GM06990 (cell line): ENCODE measurements at regions not wholly inside any gene's neighbourhood (a gene's known extent, or its start where the extent isn't known, plus 50 kb on each side); places are given as distances from the start of the nearest gene placed in this dataset.

Experiments used
- DNase-seq: peaks from one replicate; pipeline ENCODE4 v3.0.0-alpha.2; 2011; ENCODE audit not compliant: insufficient read length; ENCODE audit errors: extremely low read depth
- H3K27me3 ChIP-seq: replicated peaks from 2 replicates; pipeline ENCODE4 v1.6.0; 2011; ENCODE audit warnings: low read length; ENCODE audit not compliant: control insufficient read depth, insufficient read depth
- H3K36me3 ChIP-seq: 2 replicates; pipeline ENCODE4 v1.5.1; 2011; ENCODE audit warnings: low read length; ENCODE audit not compliant: control insufficient read depth, insufficient read depth
- H3K4me3 ChIP-seq: replicated peaks from 2 replicates; pipeline ENCODE4 v1.5.1; 2011; ENCODE audit warnings: low read depth, mild to moderate bottlenecking, control low read depth, low read length
- TF ChIP-seq, protein P1 (sequence below): IDR thresholded peaks from 2 replicates; pipeline ENCODE4 v1.5.1; 2011; ENCODE audit warnings: low read length, control low read depth, mild to moderate bottlenecking, inconsistent platforms; ENCODE audit not compliant: insufficient read depth, poor library complexity, severe bottlenecking

DNA sequence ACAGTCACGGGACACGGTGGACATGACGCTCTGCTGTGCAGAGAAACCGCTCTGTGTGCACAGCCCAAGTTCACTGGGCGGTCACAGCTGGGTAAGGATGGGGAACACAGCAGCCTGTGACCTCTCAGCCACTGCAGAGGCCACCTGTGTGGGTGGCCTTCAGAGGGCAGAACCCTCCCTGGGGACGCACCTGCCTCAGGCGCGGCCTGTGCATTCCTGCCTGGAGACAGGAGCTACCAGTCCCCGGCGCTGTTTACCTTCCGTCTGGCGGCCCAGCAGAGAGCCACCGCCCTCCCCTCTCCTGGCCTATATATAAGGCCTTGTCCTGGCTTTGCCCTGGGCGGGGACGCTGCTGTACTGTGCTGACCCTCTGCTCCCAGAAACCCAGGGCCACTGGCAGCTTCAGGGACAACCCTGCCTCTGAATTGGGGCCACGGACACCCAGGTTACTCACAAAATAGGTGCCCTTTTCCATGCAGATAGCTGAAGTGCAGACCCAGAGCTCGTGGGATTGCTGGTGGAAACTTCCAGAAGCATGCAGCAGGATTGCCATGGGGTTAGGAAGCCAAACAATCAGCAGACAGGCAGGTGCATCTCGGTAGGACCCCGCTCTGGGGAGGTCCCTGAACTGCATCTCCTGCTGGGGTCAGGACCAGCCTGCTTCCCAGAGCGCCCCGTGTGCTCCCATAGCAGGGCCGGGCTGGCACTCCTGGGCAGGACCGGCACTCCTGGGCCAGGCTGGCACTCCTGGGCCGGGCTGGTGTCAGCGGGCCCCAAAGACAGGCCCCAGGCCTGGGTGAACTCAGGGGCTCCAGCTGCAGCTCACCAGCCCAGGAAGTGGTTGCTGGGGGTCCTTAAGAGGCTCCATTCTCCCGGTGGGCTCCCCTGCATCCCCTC lies 83.6 kb downstream of the SIK1 start:
- Histone ChIP-seq H3K36me3 (no peaks in the 10 kb centered on the region), H3K27me3 (no peaks in the 10 kb centered on the region), H3K4me3 (no peak overlapping the region)
- TF ChIP-seq, protein P1, sequence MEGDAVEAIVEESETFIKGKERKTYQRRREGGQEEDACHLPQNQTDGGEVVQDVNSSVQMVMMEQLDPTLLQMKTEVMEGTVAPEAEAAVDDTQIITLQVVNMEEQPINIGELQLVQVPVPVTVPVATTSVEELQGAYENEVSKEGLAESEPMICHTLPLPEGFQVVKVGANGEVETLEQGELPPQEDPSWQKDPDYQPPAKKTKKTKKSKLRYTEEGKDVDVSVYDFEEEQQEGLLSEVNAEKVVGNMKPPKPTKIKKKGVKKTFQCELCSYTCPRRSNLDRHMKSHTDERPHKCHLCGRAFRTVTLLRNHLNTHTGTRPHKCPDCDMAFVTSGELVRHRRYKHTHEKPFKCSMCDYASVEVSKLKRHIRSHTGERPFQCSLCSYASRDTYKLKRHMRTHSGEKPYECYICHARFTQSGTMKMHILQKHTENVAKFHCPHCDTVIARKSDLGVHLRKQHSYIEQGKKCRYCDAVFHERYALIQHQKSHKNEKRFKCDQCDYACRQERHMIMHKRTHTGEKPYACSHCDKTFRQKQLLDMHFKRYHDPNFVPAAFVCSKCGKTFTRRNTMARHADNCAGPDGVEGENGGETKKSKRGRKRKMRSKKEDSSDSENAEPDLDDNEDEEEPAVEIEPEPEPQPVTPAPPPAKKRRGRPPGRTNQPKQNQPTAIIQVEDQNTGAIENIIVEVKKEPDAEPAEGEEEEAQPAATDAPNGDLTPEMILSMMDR: no peak
- no peak for DNase-seq

DNA sequence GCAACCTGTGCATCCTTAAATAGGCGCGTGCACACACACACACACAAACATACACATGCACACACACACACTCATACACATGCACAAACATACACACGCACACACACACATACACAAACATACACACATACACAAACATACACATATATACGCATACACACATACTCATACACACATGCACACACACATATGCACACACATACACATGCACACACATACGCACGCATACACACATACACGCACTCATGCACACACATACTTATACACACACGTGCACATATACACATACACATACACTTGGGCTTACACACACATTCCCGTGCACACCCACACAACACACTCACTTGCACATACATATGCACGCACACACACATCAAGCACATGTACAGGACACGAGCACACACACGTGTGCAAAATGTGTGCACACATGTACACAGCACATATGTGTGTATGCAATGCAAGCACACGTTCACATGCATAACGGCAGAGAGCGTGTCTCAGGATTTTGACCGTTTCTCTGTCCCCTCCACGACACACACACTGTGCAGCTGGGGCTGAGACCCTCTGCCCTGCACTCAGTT lies 84.5 kb downstream of the SIK1 start:
- Histone ChIP-seq H3K36me3 (no peaks in the 10 kb centered on the region), H3K27me3 (no peaks in the 10 kb centered on the region), H3K4me3 (no peak overlapping the region)
- TF ChIP-seq, protein P1: no peak
- DNase-seq: no peak

DNA sequence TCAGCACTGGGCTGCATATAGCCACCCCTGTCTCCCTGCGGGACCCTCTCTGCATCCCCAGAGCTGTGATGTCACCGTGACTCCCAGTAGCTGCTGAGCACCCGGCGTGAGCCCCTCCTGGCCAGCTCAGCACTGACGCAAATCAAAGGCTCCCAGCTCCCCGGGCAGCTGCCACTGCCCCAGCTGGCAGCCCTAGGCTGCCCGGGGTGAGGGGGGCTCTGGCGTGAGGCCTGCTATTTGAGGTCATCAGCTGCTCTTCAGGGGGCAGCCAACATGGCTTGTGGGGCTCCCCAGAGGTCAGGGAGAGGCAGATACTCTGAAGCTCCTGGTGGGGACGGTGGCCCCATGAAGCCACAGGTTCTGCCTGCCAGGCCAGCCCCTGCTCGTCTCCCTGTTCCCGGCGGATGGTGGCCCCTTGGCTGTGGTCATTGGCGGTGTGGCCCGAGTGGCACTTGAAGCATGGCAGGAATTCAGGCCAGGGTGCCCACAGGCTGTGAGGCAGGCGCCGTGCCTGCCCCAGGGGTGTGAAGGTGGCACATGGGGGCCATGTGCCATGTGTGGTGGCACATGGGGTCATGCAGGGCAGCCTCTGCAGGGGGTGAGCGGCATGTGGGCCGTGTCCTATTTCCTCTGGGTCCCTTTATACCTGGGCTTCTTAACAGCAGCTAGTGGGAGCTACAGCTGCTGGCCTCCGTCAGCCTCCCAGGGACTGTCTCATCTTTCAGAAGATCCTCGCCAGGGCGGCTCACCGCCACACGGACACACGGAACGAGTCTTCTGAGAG lies 85.4 kb downstream of the SIK1 start:
- TF ChIP-seq, protein P1: no peak
- no peaks in the 10 kb centered on the region for H3K27me3 ChIP-seq
- no peak overlapping the region for H3K4me3 ChIP-seq
- no peaks in the 10 kb centered on the region for H3K36me3 ChIP-seq
- DNase-seq: no peak

DNA sequence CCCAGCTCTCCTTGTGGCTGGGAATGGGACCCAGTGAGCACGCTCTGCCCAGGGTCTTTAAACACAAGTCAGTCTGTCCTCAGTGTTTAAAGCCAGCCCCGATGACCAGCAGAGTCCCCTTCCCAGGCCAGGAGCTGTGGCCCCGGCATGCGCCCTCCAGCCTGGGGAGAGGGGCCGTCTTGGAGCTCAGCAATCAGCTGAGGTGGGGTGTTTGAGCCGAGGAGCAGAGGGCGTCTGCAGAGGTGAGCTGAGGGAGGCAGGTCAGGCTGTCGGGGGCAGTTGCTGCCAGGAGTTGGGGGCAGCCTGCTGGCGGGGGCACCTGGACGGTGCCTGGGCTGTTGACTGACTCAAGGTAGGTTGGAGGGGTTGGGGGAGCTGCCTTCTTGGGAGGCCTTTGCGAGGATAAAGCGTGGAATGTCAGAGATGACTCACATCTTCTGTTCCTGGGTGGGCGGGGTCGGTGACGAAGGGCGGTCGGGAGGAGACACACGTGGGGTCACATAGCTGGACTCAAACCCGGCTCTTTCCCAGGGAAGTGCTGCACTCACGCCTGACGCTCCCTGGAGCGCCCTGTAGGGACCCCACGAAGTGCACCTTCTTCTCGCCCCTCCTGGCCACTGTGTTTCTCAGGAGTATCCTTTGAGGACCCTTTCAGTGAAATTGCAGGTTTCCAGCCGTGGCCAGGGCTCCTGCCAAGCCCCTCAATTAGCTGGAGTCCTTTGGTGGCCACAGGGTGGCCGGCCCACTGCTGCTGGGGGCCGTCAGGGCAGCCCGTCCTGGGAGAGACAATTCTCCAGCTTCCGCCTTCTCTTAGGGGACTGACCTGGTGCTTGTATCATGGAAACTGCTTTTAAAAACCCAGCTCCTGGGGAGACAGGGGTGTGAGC lies 86.2 kb downstream of the SIK1 start:
- DNase-seq: no peak
- Histone ChIP-seq H3K4me3 (no peak overlapping the region), H3K27me3 (no peaks in the 10 kb centered on the region), H3K36me3 (no peaks in the 10 kb centered on the region)
- TF ChIP-seq, protein P1: no peak

DNA sequence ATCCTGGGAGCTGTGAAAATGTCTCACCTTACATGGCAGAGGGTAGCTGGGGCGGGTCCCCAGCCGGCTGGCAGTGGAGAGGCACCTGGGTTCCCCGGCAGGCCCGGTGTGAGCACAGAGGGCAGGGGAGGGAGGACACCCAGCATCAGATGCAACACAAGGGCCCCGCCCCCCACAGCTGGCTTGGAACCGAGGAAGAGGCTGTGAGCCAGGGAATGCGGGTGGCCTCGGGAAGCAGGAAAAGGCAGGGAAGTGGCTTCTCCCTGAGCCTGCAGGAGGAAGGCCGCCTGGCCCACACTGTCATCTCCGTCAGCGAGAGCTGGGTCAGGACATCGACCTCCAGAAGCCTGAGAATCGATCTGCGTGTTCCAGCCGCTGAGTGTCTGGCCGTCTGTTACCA lies 87.3 kb downstream of the SIK1 start:
- Histone ChIP-seq H3K4me3 (no peak overlapping the region), H3K36me3 (no peaks in the 10 kb centered on the region), H3K27me3 (no peaks in the 10 kb centered on the region)
- no peak for DNase-seq
- TF ChIP-seq, protein P1: no peak
